Fibroblast of skin of left quadriceps (primary cell): ENCODE measurements at regions not wholly inside any gene's neighbourhood (a gene's known extent, or its start where the extent isn't known, plus 50 kb on each side); places are given as distances from the start of the nearest gene placed in this dataset.
"Not testable (repeated sequence)": the region's sequence is repeated elsewhere in the genome, so short reads cannot be mapped to it uniquely, and the experiment has no call there.

Experiments used
- DNase-seq, 2 experiments: peaks; one replicate each; pipeline ENCODE4 v3.0.0-alpha.2; 2013; ENCODE audit warnings: low read depth in 2 of 2

GRCh38 chr10:113463083-113463482 is 89.8 kb upstream of the HABP2 start:
- no peak for DNase-seq

- DNase-seq: peak; percentile 52 to 64
These were observed 89.1 kb upstream of the HABP2 start for GRCh38 chr10:113463777-113464176.

DNA sequence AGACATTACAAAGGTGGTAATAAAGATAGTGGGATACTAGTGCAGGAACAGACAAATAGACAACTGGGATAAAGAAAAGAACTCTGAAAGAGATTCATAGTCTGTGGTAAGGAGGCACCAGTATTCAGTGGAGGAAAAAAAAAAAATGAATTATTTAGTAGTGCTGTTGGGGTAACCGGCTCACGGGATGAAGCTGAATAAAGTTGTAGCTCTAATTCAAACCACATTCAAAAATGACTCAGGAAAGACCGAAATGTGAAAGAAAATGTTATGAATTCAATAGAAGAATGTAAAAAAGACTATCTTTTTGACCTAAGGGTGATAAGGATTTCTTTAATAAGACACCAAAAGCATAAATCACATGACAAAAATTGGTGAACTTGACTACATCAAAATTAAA is 83.1 kb upstream of the HABP2 start:
- no peak for DNase-seq

DNA sequence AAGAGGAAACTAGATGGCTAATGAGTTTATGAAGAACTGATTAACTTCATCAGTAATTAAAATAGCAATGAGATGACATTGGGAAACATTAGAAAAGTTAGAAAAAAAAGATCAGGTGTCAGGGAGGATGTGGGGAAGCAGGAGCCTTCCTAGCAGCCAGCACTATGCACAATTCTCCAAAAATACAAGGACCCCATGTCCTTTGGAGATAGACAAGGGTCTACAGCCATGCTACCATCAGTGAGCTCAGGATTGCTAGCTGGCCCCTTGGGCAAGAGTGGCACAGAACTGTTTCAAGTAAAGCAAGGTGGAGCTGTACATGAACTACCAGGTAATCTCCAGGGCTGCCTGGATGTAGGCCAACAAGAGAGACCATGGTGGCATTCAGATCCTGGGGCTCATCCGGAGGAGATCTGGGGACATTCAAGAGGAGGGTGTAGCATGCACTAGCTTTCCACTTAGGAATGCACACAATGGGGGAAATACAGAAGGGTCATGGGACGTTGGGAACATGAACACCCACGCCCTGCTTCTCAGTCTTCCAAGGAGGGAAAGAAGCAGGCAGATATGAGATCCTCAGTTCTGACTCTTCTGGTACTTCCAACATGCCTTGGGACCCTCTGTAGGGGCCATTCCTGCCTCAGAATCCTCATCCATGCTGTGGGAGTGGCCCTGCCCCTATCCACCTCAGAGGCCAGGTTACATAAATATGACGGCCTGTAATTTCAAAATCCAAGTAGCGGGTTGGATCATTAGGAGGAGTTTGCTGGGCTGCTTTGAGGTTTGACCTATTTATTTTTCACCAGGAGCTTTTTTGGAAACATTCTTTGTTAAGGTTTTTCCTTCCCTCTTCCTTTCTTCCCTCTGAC is 82.2 kb upstream of the HABP2 start:
- DNase-seq: no peak

GRCh38 chr10:113471241-113471996 is 81.4 kb upstream of the HABP2 start:
- DNase-seq: no peak

GRCh38 chr10:113473011-113473410 is 79.8 kb upstream of the HABP2 start:
- no peak for DNase-seq

DNA sequence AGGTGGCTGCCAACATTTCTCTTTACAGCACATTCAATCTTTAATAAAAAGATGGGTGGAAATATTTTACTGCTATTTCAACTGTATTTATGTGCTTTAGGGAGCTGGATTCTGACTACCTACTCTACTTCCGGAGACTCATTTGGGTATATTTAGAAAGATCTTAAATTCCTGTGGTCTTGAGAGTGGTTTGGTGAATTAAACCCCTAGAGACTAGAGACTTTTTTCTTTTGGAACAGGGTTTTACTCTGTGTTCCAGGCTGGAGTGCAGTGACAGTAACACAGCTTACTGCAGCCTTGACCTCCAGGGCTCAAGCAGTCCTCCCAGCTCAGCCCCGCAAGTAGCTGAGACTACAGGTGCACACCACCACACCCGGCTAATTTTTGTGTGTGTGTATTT is 79.0 kb upstream of the HABP2 start:
- DNase-seq: peak in 1 of 2 experiments; percentile 76

DNA sequence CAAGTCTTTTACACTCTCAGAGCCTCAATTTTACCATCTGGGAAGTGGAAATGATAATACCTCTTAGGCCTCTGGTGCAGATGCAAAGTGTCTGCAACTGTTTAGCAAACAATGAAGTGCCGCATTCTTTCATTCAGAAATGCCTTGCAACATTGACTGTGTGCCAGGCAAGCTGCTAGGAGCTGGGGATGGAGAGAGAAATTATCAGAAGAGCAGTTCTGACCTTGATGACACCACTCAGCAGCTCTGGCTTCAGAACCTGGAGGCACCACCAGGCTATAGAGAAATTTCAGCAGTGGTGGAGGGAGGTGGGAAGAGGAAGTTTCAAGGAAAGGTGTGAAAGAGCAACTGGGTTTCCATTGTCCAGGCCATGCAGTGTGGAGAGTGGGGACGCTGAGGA is 78.1 kb upstream of the HABP2 start:
- DNase-seq: no peak

DNA sequence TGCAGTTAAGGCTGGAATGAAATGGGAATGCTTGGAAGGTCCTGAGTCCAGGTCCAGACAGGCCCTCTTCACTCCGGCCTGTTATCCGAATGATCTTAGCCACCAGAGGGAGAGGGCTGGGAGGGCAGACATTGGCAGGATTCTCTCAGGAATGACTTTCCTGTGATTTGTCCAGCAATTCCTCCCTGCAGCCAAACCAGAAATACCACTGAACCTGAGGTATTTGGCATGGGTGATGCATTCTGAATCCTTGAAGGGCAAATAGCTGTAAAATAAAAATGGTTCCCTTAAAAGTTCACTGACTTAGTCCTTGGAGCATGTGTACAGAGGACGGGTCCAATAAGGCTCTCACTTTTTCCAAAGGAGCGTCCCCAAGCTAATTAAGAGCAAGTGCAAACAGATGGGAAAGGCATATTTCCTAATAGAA is 77.5 kb upstream of the HABP2 start:
- peak; percentile 85 to 86 for DNase-seq

DNA sequence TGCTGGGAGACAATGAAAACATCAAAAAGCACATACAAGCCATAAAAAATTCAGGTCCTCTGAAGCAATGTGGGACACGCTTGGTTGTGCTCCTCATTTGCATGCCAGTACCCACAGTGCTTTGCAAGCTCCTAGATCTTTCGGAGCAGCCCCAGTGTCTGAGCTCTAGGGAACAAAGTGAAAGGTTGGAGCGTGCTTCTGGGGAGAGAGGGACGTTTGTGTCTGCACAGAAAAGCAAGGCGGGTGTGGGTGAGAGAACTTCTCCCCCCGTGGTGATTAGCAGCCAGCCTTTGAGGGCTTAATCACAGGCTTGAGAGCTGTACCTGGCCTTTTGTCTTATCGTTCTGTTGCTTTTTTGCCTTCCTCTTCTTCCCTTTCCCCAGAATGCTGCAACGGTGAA is 76.7 kb upstream of the HABP2 start:
- DNase-seq: no peak

GRCh38 chr10:113476673-113477072 is 76.2 kb upstream of the HABP2 start:
- no peak for DNase-seq

GRCh38 chr10:113477451-113477850 is 75.4 kb upstream of the HABP2 start:
- DNase-seq: no peak

DNA sequence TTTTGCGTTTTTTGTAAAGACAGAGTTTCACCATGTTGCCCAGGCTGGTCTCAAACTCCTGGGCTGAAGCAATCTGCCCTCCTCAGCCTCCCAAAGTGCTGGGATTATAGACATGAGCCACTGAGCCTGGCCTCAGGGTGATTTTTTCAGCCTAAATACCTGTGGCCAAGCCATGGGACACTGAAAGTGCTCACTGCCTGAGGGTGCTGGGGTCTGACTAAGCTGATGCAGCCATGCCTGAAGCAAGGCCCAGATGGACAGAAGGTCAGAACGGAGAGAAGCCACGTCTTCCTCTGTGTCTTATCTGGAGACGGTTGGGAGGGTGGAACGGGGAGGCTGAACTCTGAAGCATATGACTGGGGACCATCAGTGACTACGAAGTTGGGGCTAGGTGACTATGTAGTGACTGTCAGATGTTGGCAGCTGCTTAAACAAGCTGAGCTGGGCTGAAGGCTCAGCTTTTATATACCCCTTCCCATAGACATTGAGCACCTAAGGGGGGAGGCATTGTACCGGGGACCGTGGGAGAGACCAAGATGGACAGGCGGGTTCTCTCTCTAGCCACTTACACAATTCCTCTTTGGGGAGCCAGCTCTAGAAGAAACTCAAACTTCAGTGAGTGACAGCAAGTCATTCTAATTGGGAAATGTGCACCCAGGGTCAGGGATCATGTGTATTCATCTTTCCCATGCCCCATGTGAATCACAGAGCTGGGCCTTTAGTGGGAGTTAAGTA is 73.3 kb upstream of the HABP2 start:
- DNase-seq: no peak

- DNase-seq: no peak
These were observed 72.8 kb upstream of the HABP2 start for GRCh38 chr10:113480081-113480360.

- no peak for DNase-seq
These were observed 71.9 kb upstream of the HABP2 start for GRCh38 chr10:113480851-113481502.

GRCh38 chr10:113484487-113484886 is 68.4 kb upstream of the HABP2 start:
- no peak for DNase-seq

DNA sequence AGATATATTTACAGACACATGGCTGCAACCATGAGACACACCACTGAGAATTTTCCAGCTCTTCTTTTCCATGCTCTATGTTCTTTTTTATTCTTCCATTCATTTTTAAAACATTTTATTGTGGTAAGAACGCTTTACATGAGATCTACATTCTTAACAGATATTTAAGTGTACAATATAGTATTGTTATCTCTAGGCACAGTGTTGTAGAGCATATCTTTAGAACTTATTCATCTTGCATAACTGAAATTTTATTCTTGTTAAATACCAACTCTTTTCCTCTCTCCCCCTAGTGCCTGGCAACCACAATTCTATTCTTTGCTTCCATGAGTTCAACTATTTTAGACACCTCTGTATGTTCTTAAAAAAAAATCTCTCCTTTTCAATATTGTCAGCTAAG is 67.1 kb upstream of the HABP2 start:
- DNase-seq: no peak

DNA sequence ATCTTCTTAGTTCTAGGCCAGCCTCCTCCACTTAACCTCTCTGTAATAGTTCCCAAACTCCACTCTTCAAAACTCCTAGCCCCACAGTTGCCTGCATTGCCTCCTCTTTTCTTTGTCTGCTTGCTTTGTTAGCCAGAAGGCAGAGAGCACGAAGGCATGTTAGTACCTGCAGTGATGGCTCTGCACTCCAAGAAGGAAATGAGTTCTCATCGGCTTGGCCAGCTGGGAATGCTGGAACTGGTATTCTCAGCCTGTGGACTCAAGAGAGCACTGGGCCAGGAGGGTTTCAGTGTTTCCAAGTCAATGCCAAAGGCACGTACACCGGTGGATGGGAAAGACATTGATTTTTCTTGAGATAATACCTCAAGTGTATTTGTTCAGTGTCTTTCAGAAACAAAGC is 66.3 kb upstream of the HABP2 start:
- DNase-seq: no peak

DNA sequence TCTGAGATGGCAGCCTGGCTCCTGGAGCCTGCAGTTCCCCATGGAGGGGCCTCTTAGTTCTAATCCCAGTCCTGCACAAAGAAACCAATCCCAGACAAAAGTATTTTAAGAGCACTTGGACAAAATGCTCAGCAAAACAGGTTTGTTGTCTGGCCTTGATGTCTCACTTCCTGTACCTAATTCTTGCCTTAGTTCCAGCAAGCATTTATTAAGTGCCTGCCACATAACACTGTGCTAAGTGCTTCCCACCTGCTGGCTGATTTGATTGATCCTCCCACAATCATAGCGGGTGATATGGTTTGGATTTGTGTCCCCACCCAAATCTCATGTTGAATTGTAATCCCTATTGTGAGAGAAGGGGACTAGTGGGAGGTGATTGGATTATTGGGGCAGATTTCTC is 65.7 kb upstream of the HABP2 start:
- no peak for DNase-seq

- DNase-seq: no peak
These were observed 64.7 kb upstream of the HABP2 start for GRCh38 chr10:113488186-113488585.

GRCh38 chr10:113489522-113489921 is 63.3 kb upstream of the HABP2 start:
- DNase-seq: not testable (repeated sequence)

- DNase-seq: no peak
These were observed 60.8 kb upstream of the HABP2 start for GRCh38 chr10:113491967-113492565.
